ENCODE measurements at regions not wholly inside any gene's neighbourhood (a gene's known extent, or its start where the extent isn't known, plus 50 kb on each side); places are given as distances from the start of the nearest gene placed in this dataset.
A peak's percentile ranks its signal among the peaks of the same experiment; 100 is the strongest.

GRCh38 chr16:79658301-79659033, 57.9 kb upstream of the MAF start:
- peak; percentile 52 for DNase-seq (ENCODE audit: low spot score)

GRCh38 chr16:79656553-79657115, 56.1 kb upstream of the MAF start:
- DNase-seq (ENCODE audit: low spot score) = no peak

- DNase-seq (ENCODE audit: low spot score) = no peak
These were observed 52.9 kb upstream of the MAF start for GRCh38 chr16:79653373-79653891.

- DNase-seq (ENCODE audit: low spot score) = peak; percentile 37
These were observed 50.8 kb upstream of the MAF start for GRCh38 chr16:79651363-79651762.

All from AG20443 (cell line).